Lower lobe of right lung (tissue), 2 donors: ENCODE measurements at regions not wholly inside any gene's neighbourhood (a gene's known extent, or its start where the extent isn't known, plus 50 kb on each side); places are given as distances from the start of the nearest gene placed in this dataset.

ENCODE experiments used
- ATAC-seq, 2 donors: fragments of 200-7000 bp; cut with Tn5 transposase; one replicate each; pipeline ENCODE4 v1.9.1; 2020 to 2022; ENCODE audit warnings: mild to moderate bottlenecking in 2 of 2, moderate library complexity in 2 of 2
- DNase-seq: peaks from one replicate; pipeline ENCODE4 v3.0.0-alpha.2; 2020
- H3K27ac ChIP-seq: fragments of 200-600 bp; one replicate; pipeline ENCODE4 v1.8.0; 2022
- H3K27me3 ChIP-seq: fragments of 200-600 bp; one replicate; pipeline ENCODE4 v1.8.0; 2022; ENCODE audit warnings: low read depth
- H3K36me3 ChIP-seq: fragments of 200-600 bp; one replicate; pipeline ENCODE4 v1.8.0; 2022; ENCODE audit warnings: mild to moderate bottlenecking
- H3K4me1 ChIP-seq: fragments of 200-600 bp; one replicate; pipeline ENCODE4 v1.8.0; 2022
- H3K4me3 ChIP-seq: fragments of 200-600 bp; one replicate; pipeline ENCODE4 v1.8.0; 2022; ENCODE audit warnings: mild to moderate bottlenecking
- H3K9me3 ChIP-seq: fragments of 200-600 bp; one replicate; pipeline ENCODE4 v1.8.0; 2022
- intact Hi-C: fragments of 100-400 bp; cut with DNase I; formaldehyde crosslinking; loops from one replicate; pipeline ENCODE4 v1.11.0; 2022
- TF ChIP-seq, protein P1 (sequence below): fragments of 200-600 bp; IDR thresholded peaks from one replicate; pipeline ENCODE4 v1.8.0; 2022; ENCODE audit warnings: antibody characterized with exemption, mild to moderate bottlenecking
- donor health status: DM: no; HTN: yes; CAD: no; lungs with severe emphysema.

- Histone ChIP-seq H3K4me1 (no peaks in the 10 kb centered on the region), H3K9me3 (no peaks in the 10 kb centered on the region), H3K4me3 (no peak overlapping the region), H3K27ac (no peak overlapping the region), H3K27me3 (no peaks in the 10 kb centered on the region), H3K36me3 (no peaks in the 10 kb centered on the region)
- TF ChIP-seq, protein P1, sequence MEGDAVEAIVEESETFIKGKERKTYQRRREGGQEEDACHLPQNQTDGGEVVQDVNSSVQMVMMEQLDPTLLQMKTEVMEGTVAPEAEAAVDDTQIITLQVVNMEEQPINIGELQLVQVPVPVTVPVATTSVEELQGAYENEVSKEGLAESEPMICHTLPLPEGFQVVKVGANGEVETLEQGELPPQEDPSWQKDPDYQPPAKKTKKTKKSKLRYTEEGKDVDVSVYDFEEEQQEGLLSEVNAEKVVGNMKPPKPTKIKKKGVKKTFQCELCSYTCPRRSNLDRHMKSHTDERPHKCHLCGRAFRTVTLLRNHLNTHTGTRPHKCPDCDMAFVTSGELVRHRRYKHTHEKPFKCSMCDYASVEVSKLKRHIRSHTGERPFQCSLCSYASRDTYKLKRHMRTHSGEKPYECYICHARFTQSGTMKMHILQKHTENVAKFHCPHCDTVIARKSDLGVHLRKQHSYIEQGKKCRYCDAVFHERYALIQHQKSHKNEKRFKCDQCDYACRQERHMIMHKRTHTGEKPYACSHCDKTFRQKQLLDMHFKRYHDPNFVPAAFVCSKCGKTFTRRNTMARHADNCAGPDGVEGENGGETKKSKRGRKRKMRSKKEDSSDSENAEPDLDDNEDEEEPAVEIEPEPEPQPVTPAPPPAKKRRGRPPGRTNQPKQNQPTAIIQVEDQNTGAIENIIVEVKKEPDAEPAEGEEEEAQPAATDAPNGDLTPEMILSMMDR, result no peak
- intact Hi-C loops, result no loop called here
- ATAC-seq, result no peak
- no peak for DNase-seq
These were observed 560.6 kb downstream of the TLE1 start for GRCh38 chr9:81128701-81129100.

DNA sequence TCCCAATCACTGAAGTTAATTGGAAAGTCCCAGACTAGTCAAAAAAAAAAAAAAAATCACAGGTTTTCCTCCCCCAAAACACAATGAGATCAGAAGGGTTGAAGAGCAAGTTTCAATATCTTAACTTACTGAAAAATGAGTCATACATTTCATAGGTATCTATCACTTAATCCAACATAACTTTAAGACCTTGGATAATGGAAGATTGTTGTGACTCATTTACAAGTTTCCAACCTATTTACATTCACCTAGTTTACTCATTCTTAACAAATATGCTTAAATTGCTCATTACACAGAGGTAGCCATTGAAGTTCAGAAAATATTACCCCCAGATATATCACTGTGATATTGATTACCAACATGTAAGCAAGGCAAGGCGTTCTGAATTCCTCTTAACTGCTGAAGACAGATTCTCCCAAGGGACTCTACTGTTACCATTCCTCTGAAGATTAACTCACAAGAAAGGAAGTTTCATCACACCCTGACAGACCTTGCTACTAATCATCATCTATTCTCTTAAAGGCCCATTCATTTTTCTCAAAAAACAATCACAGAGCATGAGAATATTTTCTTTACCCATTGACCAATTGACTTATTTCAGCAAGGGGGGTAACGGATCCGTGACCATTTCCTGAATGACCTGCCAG, 563.8 kb downstream of the TLE1 start:
- DNase-seq, result no peak
- intact Hi-C loops, result no loop called here
- TF ChIP-seq, protein P1, result no peak
- Histone ChIP-seq H3K9me3 (no peaks in the 10 kb centered on the region), H3K27me3 (no peaks in the 10 kb centered on the region), H3K4me3 (no peak overlapping the region), H3K36me3 (no peaks in the 10 kb centered on the region), H3K4me1 (no peaks in the 10 kb centered on the region), H3K27ac (no peak overlapping the region)
- no peak for ATAC-seq

GRCh38 chr9:81123526-81123925, 565.8 kb downstream of the TLE1 start:
- ATAC-seq (no peak), DNase-seq (no peak)
- no peak overlapping the region for H3K4me3 ChIP-seq
- H3K36me3 ChIP-seq, result no peaks in the 10 kb centered on the region
- H3K27ac ChIP-seq, result no peak overlapping the region
- TF ChIP-seq, protein P1, result no peak
- intact Hi-C loops, result no loop called here
- no peaks in the 10 kb centered on the region for H3K27me3 ChIP-seq
- no peaks in the 10 kb centered on the region for H3K9me3 ChIP-seq
- H3K4me1 ChIP-seq, result no peaks in the 10 kb centered on the region

GRCh38 chr9:81122749-81123148, 566.6 kb downstream of the TLE1 start:
- H3K4me1 ChIP-seq, result no peaks in the 10 kb centered on the region
- ATAC-seq (no peak), DNase-seq (no peak)
- TF ChIP-seq, protein P1, result no peak
- intact Hi-C loops, result no loop called here
- no peaks in the 10 kb centered on the region for H3K27me3 ChIP-seq
- H3K36me3 ChIP-seq, result no peaks in the 10 kb centered on the region
- H3K4me3 ChIP-seq, result no peak overlapping the region
- H3K27ac ChIP-seq, result no peak overlapping the region
- no peaks in the 10 kb centered on the region for H3K9me3 ChIP-seq

DNA sequence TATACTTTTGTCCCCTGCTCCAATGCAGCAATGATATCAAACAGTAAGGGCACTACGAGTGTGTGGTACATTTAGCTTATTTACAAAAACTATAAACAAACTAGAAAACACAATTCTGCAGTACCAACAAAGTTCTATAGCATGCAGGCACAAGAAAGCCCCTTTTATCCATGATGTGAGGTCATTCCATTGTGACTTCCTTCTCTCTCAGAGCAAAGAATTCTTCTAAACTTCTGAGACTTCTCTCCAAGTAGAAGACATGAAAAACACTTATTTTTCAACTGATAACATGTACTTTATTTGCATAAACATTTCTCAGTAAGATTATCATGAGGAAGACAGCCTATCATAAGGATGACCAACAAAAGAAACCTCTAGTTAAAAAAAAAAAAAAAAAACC, 569.8 kb downstream of the TLE1 start:
- intact Hi-C loops, result no loop called here
- Histone ChIP-seq H3K36me3 (no peaks in the 10 kb centered on the region), H3K27ac (no peak overlapping the region), H3K4me1 (no peaks in the 10 kb centered on the region), H3K9me3 (no peaks in the 10 kb centered on the region), H3K4me3 (no peak overlapping the region), H3K27me3 (no peaks in the 10 kb centered on the region)
- no peak for ATAC-seq
- no peak for DNase-seq
- TF ChIP-seq, protein P1, result no peak
